ENCODE measurements at regions not wholly inside any gene's neighbourhood (a gene's known extent, or its start where the extent isn't known, plus 50 kb on each side); places are given as distances from the start of the nearest gene placed in this dataset.

GRCh38 chr10:94059178-94059883 lies 65.6 kb downstream of the PLCE1 start:
- TF ChIP-seq KLF16 (tag by site-specific recombination; IDR thresholded peaks at IDR 0.05) (no peak), ZNF274 (IDR thresholded peaks at IDR 0.05; ENCODE audit: low read length) (no peak), ZNF274 (tag by site-specific recombination; IDR thresholded peaks at IDR 0.05; ENCODE audit: borderline replicate concordance) (no peak), ZNF600 (tag by site-specific recombination; IDR thresholded peaks at IDR 0.05) (no peak), SCRT2 (tag by site-specific recombination; IDR thresholded peaks at IDR 0.05) (no peak), ZNF76 (tag by site-specific recombination; IDR thresholded peaks at IDR 0.05; ENCODE audit: borderline replicate concordance, low read depth) (no peak), ZNF843 (tag by site-specific recombination; IDR thresholded peaks at IDR 0.05) (no peak), KLF17 (tag by site-specific recombination; IDR thresholded peaks at IDR 0.05) (no peak), RBAK (tag by site-specific recombination; IDR thresholded peaks at IDR 0.05) (no peak), ZNF341 (tag by site-specific recombination; IDR thresholded peaks at IDR 0.05; ENCODE audit: low read depth) (no peak), ZBTB7A (tag by site-specific recombination; IDR thresholded peaks at IDR 0.05; ENCODE audit: low read depth) (no peak), ZNF121 (tag by site-specific recombination; IDR thresholded peaks at IDR 0.05) (no peak), ZNF518A (tag by site-specific recombination; conservative IDR thresholded peaks at IDR 0.05; ENCODE audit: low read depth) (no peak), ZSCAN5A (tag by site-specific recombination; IDR thresholded peaks at IDR 0.05) (no peak), ZNF449 (tag by site-specific recombination; IDR thresholded peaks at IDR 0.05) (no peak)

Measured in HEK293 (cell line).